ENCODE measurements at regions not wholly inside any gene's neighbourhood (a gene's known extent, or its start where the extent isn't known, plus 50 kb on each side); places are given as distances from the start of the nearest gene placed in this dataset.

- no peaks in the 10 kb centered on the region for H3K27me3 ChIP-seq (ENCODE audit: control insufficient read depth, low read length)
- H3K4me3 ChIP-seq (ENCODE audit: low read length): no peak overlapping the region
- no peaks in the 10 kb centered on the region; the same call in 1 of the 2 replicates for H3K36me3 ChIP-seq (ENCODE audit: control insufficient read depth, low read length)
- TF ChIP-seq CTCF (IDR thresholded peaks at IDR 0.05; ENCODE audit: low read depth, low read length, poor library complexity, severe bottlenecking) (no peak), EZH2phosphoT487 (IDR thresholded peaks at IDR 0.05; ENCODE audit: borderline replicate concordance, low read length) (no peak)
- no peaks in the 10 kb centered on the region for H3K4me1 ChIP-seq (ENCODE audit: control insufficient read depth, low read length)
- H3K4me2 ChIP-seq (ENCODE audit: low read length): no peak overlapping the region
- no peaks in the 10 kb centered on the region for H3K9me2 ChIP-seq (replicated peaks; ENCODE audit: control insufficient read depth, low read length)
- no peak overlapping the region for H3K27ac ChIP-seq (ENCODE audit: low read depth, low read length)
- H3F3A ChIP-seq (ENCODE audit: control insufficient read depth, insufficient read depth): no peaks in the 10 kb centered on the region
- no peaks in the 10 kb centered on the region for H3K79me2 ChIP-seq (ENCODE audit: control insufficient read depth, low read length)
- no peaks in the 10 kb centered on the region for H4K20me1 ChIP-seq (ENCODE audit: control insufficient read depth, insufficient read depth, low read depth, low read length)
- no peaks in the 10 kb centered on the region for H3K9me3 ChIP-seq (ENCODE audit: control insufficient read depth, insufficient read depth, low read length)
These were observed 568.8 kb downstream of the AJAP1 start for GRCh38 chr1:5223206-5223605.

GRCh38 chr1:5222626-5223025, 568.2 kb downstream of the AJAP1 start:
- Histone ChIP-seq H3K27me3 (ENCODE audit: control insufficient read depth, low read length) (no peaks in the 10 kb centered on the region), H3K79me2 (ENCODE audit: control insufficient read depth, low read length) (no peaks in the 10 kb centered on the region), H3K27ac (ENCODE audit: low read depth, low read length) (no peak overlapping the region), H3K4me1 (ENCODE audit: control insufficient read depth, low read length) (no peaks in the 10 kb centered on the region), H3K9me2 (replicated peaks; ENCODE audit: control insufficient read depth, low read length) (no peaks in the 10 kb centered on the region), H3K4me2 (ENCODE audit: low read length) (no peak overlapping the region), H4K20me1 (ENCODE audit: control insufficient read depth, insufficient read depth, low read depth, low read length) (no peaks in the 10 kb centered on the region), H3K9me3 (ENCODE audit: control insufficient read depth, insufficient read depth, low read length) (no peaks in the 10 kb centered on the region), H3F3A (ENCODE audit: control insufficient read depth, insufficient read depth) (no peaks in the 10 kb centered on the region), H3K4me3 (ENCODE audit: low read length) (no peak overlapping the region), H3K36me3 (ENCODE audit: control insufficient read depth, low read length) (no peaks in the 10 kb centered on the region; the same call in 1 of the 2 replicates)
- TF ChIP-seq CTCF (IDR thresholded peaks at IDR 0.05; ENCODE audit: low read depth, low read length, poor library complexity, severe bottlenecking): no peak

GRCh38 chr1:5221451-5221850, 567.0 kb downstream of the AJAP1 start:
- H3K4me3 ChIP-seq (ENCODE audit: low read length): no peak overlapping the region
- H3K79me2 ChIP-seq (ENCODE audit: control insufficient read depth, low read length): no peaks in the 10 kb centered on the region
- no peak for TF ChIP-seq EZH2phosphoT487 (IDR thresholded peaks at IDR 0.05; ENCODE audit: borderline replicate concordance, low read length)
- no peak for TF ChIP-seq CTCF (IDR thresholded peaks at IDR 0.05; ENCODE audit: low read depth, low read length, poor library complexity, severe bottlenecking)
- no peaks in the 10 kb centered on the region for H3K27me3 ChIP-seq (ENCODE audit: control insufficient read depth, low read length)
- H4K20me1 ChIP-seq (ENCODE audit: control insufficient read depth, insufficient read depth, low read depth, low read length): no peaks in the 10 kb centered on the region
- no peaks in the 10 kb centered on the region for H3K9me3 ChIP-seq (ENCODE audit: control insufficient read depth, insufficient read depth, low read length)
- no peak overlapping the region for H3K4me2 ChIP-seq (ENCODE audit: low read length)
- H3K36me3 ChIP-seq (ENCODE audit: control insufficient read depth, low read length): no peaks in the 10 kb centered on the region; the same call in 1 of the 2 replicates
- no peak overlapping the region for H3K27ac ChIP-seq (ENCODE audit: low read depth, low read length)
- no peaks in the 10 kb centered on the region for H3K4me1 ChIP-seq (ENCODE audit: control insufficient read depth, low read length)
- H3K9me2 ChIP-seq (replicated peaks; ENCODE audit: control insufficient read depth, low read length): no peaks in the 10 kb centered on the region
- no peaks in the 10 kb centered on the region for H3F3A ChIP-seq (ENCODE audit: control insufficient read depth, insufficient read depth)

GRCh38 chr1:5220821-5221220, 566.4 kb downstream of the AJAP1 start:
- H3K79me2 ChIP-seq (ENCODE audit: control insufficient read depth, low read length): no peaks in the 10 kb centered on the region
- H3K4me2 ChIP-seq (ENCODE audit: low read length): no peak overlapping the region
- H3K36me3 ChIP-seq (ENCODE audit: control insufficient read depth, low read length): no peaks in the 10 kb centered on the region; the same call in 1 of the 2 replicates
- H3K9me3 ChIP-seq (ENCODE audit: control insufficient read depth, insufficient read depth, low read length): no peaks in the 10 kb centered on the region
- no peak overlapping the region for H3K4me3 ChIP-seq (ENCODE audit: low read length)
- H3K9me2 ChIP-seq (replicated peaks; ENCODE audit: control insufficient read depth, low read length): no peaks in the 10 kb centered on the region
- no peaks in the 10 kb centered on the region for H3K4me1 ChIP-seq (ENCODE audit: control insufficient read depth, low read length)
- TF ChIP-seq EZH2phosphoT487 (IDR thresholded peaks at IDR 0.05; ENCODE audit: borderline replicate concordance, low read length) (no peak), CTCF (IDR thresholded peaks at IDR 0.05; ENCODE audit: low read depth, low read length, poor library complexity, severe bottlenecking) (no peak)
- no peaks in the 10 kb centered on the region for H4K20me1 ChIP-seq (ENCODE audit: control insufficient read depth, insufficient read depth, low read depth, low read length)
- no peak overlapping the region for H3K27ac ChIP-seq (ENCODE audit: low read depth, low read length)
- no peaks in the 10 kb centered on the region for H3K27me3 ChIP-seq (ENCODE audit: control insufficient read depth, low read length)
- no peaks in the 10 kb centered on the region for H3F3A ChIP-seq (ENCODE audit: control insufficient read depth, insufficient read depth)

Data from DOHH2 (cell line).